ENCODE measurements at regions not wholly inside any gene's neighbourhood (a gene's known extent, or its start where the extent isn't known, plus 50 kb on each side); places are given as distances from the start of the nearest gene placed in this dataset.

DNA sequence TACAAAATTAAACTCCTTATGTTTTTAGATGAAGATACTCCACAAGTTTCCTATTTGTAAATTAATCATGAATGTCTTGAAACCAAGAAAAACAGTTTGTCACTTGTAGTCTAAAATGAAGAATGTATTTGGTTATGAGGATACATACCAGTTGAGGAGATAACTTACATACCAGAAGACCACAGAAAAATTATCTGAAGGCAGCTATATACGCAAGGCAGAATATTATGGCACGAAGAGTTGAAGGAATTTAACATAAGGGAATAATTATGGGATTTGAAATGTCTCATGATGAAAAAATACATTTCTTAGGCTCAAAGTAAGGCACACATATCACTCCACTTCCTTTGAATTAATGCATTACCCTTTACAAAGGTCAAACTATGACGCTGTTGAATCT lies 73.3 kb downstream of the IFI44 start:
- TF ChIP-seq POLR2A (IDR thresholded peaks at IDR 0.05): no peak
- TF ChIP-seq, protein P1, sequence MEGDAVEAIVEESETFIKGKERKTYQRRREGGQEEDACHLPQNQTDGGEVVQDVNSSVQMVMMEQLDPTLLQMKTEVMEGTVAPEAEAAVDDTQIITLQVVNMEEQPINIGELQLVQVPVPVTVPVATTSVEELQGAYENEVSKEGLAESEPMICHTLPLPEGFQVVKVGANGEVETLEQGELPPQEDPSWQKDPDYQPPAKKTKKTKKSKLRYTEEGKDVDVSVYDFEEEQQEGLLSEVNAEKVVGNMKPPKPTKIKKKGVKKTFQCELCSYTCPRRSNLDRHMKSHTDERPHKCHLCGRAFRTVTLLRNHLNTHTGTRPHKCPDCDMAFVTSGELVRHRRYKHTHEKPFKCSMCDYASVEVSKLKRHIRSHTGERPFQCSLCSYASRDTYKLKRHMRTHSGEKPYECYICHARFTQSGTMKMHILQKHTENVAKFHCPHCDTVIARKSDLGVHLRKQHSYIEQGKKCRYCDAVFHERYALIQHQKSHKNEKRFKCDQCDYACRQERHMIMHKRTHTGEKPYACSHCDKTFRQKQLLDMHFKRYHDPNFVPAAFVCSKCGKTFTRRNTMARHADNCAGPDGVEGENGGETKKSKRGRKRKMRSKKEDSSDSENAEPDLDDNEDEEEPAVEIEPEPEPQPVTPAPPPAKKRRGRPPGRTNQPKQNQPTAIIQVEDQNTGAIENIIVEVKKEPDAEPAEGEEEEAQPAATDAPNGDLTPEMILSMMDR (IDR thresholded peaks at IDR 0.05): no peak

Measured in uterus (tissue), 2 donors.